Activated naive CD8-positive, alpha-beta T cell treated with anti-CD3 and anti-CD28 coated beads, Interleukin-2, amount 50 U/mL, for 24 hours (primary cell): ENCODE measurements at regions not wholly inside any gene's neighbourhood (a gene's known extent, or its start where the extent isn't known, plus 50 kb on each side); places are given as distances from the start of the nearest gene placed in this dataset.

Experiments used
- ATAC-seq: fragments of 150-1000 bp; cut with Tn5 transposase; one replicate; pipeline ENCODE4 v1.10.0; 2021
- DNase-seq: peaks from one replicate; pipeline ENCODE4 v3.0.0; 2021
- H3K27ac Mint-ChIP-seq: one replicate; pipeline ENCODE4 v1.8.0; 2021; ENCODE audit warnings: mild to moderate bottlenecking, mixed read lengths
- H3K27me3 Mint-ChIP-seq: one replicate; pipeline ENCODE4 v1.8.0; 2021; ENCODE audit warnings: mixed read lengths
- H3K36me3 Mint-ChIP-seq: one replicate; pipeline ENCODE4 v1.8.0; 2021; ENCODE audit warnings: low read depth, mixed read lengths
- H3K4me1 Mint-ChIP-seq: one replicate; pipeline ENCODE4 v1.8.0; 2021; ENCODE audit warnings: mixed read lengths
- H3K4me3 Mint-ChIP-seq: one replicate; pipeline ENCODE4 v1.8.0; 2021; ENCODE audit warnings: mild to moderate bottlenecking, moderate library complexity, mixed read lengths
- H3K9me3 Mint-ChIP-seq: one replicate; pipeline ENCODE4 v1.8.0; 2021; ENCODE audit warnings: mixed read lengths

GRCh38 chr2:120830096-120830830, 94.6 kb downstream of the GLI2 start:
- Mint-ChIP-seq H3K4me3 (no peak overlapping the region), H3K27ac (no peak overlapping the region), H3K27me3 (no peaks in the 10 kb centered on the region), H3K36me3 (no peaks in the 10 kb centered on the region), H3K4me1 (no peaks in the 10 kb centered on the region), H3K9me3 (no peaks in the 10 kb centered on the region)
- DNase-seq, result no peak
- no peak for ATAC-seq

GRCh38 chr2:120831086-120831485, 95.4 kb downstream of the GLI2 start:
- H3K9me3 Mint-ChIP-seq, result no peaks in the 10 kb centered on the region
- no peaks in the 10 kb centered on the region for H3K4me1 Mint-ChIP-seq
- H3K27me3 Mint-ChIP-seq, result no peaks in the 10 kb centered on the region
- no peak overlapping the region for H3K27ac Mint-ChIP-seq
- no peaks in the 10 kb centered on the region for H3K36me3 Mint-ChIP-seq
- no peak for DNase-seq
- ATAC-seq, result no peak
- H3K4me3 Mint-ChIP-seq, result no peak overlapping the region

- Mint-ChIP-seq H3K4me3 (no peak overlapping the region), H3K36me3 (no peaks in the 10 kb centered on the region), H3K4me1 (no peaks in the 10 kb centered on the region), H3K27ac (no peak overlapping the region), H3K27me3 (no peaks in the 10 kb centered on the region), H3K9me3 (no peaks in the 10 kb centered on the region)
- ATAC-seq (no peak), DNase-seq (no peak)
These were observed 96.2 kb downstream of the GLI2 start for GRCh38 chr2:120831891-120832290.

- no peak for ATAC-seq
- Mint-ChIP-seq H3K27me3 (no peaks in the 10 kb centered on the region), H3K36me3 (no peaks in the 10 kb centered on the region), H3K4me1 (no peaks in the 10 kb centered on the region), H3K27ac (no peak overlapping the region), H3K4me3 (no peak overlapping the region), H3K9me3 (no peaks in the 10 kb centered on the region)
- no peak for DNase-seq
These were observed 96.8 kb downstream of the GLI2 start for GRCh38 chr2:120832296-120833070.

GRCh38 chr2:120833127-120833675, 97.5 kb downstream of the GLI2 start:
- DNase-seq, result no peak
- Mint-ChIP-seq H3K27me3 (no peaks in the 10 kb centered on the region), H3K9me3 (no peaks in the 10 kb centered on the region), H3K27ac (no peak overlapping the region), H3K4me1 (no peaks in the 10 kb centered on the region), H3K36me3 (no peaks in the 10 kb centered on the region), H3K4me3 (no peak overlapping the region)
- no peak for ATAC-seq

GRCh38 chr2:120834206-120834605, 98.5 kb downstream of the GLI2 start:
- DNase-seq, result no peak
- Mint-ChIP-seq H3K4me3 (no peak overlapping the region), H3K9me3 (no peaks in the 10 kb centered on the region), H3K27me3 (no peaks in the 10 kb centered on the region), H3K4me1 (no peaks in the 10 kb centered on the region), H3K27ac (no peak overlapping the region), H3K36me3 (no peaks in the 10 kb centered on the region)
- ATAC-seq, result no peak

GRCh38 chr2:120836281-120836680, 100.6 kb downstream of the GLI2 start:
- H3K4me3 Mint-ChIP-seq, result no peak overlapping the region
- no peaks in the 10 kb centered on the region for H3K27me3 Mint-ChIP-seq
- no peak overlapping the region for H3K27ac Mint-ChIP-seq
- H3K36me3 Mint-ChIP-seq, result no peaks in the 10 kb centered on the region
- no peaks in the 10 kb centered on the region for H3K4me1 Mint-ChIP-seq
- DNase-seq (no peak), ATAC-seq (no peak)
- H3K9me3 Mint-ChIP-seq, result no peaks in the 10 kb centered on the region

GRCh38 chr2:120840795-120841487, 105.3 kb downstream of the GLI2 start:
- Mint-ChIP-seq H3K27ac (no peak overlapping the region), H3K4me1 (no peaks in the 10 kb centered on the region), H3K4me3 (no peak overlapping the region), H3K27me3 (no peaks in the 10 kb centered on the region), H3K9me3 (no peaks in the 10 kb centered on the region), H3K36me3 (no peaks in the 10 kb centered on the region)
- DNase-seq (no peak), ATAC-seq (no peak)

GRCh38 chr2:120842456-120843439, 107.1 kb downstream of the GLI2 start:
- no peaks in the 10 kb centered on the region for H3K4me1 Mint-ChIP-seq
- H3K9me3 Mint-ChIP-seq, result no peaks in the 10 kb centered on the region
- no peaks in the 10 kb centered on the region for H3K36me3 Mint-ChIP-seq
- ATAC-seq (no peak), DNase-seq (no peak)
- H3K4me3 Mint-ChIP-seq, result no peak overlapping the region
- no peak overlapping the region for H3K27ac Mint-ChIP-seq
- H3K27me3 Mint-ChIP-seq, result no peaks in the 10 kb centered on the region

- ATAC-seq (no peak), DNase-seq (no peak)
- H3K4me3 Mint-ChIP-seq, result no peak overlapping the region
- no peaks in the 10 kb centered on the region for H3K36me3 Mint-ChIP-seq
- H3K27me3 Mint-ChIP-seq, result no peaks in the 10 kb centered on the region
- no peaks in the 10 kb centered on the region for H3K4me1 Mint-ChIP-seq
- H3K9me3 Mint-ChIP-seq, result no peaks in the 10 kb centered on the region
- H3K27ac Mint-ChIP-seq, result no peak overlapping the region
These were observed 108.5 kb downstream of the GLI2 start for GRCh38 chr2:120844070-120844738.

GRCh38 chr2:120845277-120845676, 109.6 kb downstream of the GLI2 start:
- H3K27ac Mint-ChIP-seq, result no peak overlapping the region
- DNase-seq, result no peak
- no peaks in the 10 kb centered on the region for H3K27me3 Mint-ChIP-seq

GRCh38 chr2:120846406-120847095, 110.9 kb downstream of the GLI2 start:
- H3K9me3 Mint-ChIP-seq, result no peaks in the 10 kb centered on the region

More at GRCh38 chr2:120845277-120845676, 109.6 kb downstream of the GLI2 start:
- ATAC-seq, result no peak
- no peak overlapping the region for H3K4me3 Mint-ChIP-seq
- no peaks in the 10 kb centered on the region for H3K36me3 Mint-ChIP-seq
- H3K4me1 Mint-ChIP-seq, result no peaks in the 10 kb centered on the region
- H3K9me3 Mint-ChIP-seq, result no peaks in the 10 kb centered on the region

GRCh38 chr2:120847700-120848321, 112.1 kb downstream of the GLI2 start:
- Mint-ChIP-seq H3K27me3 (no peaks in the 10 kb centered on the region), H3K9me3 (no peaks in the 10 kb centered on the region), H3K4me3 (no peak overlapping the region), H3K27ac (no peak overlapping the region), H3K4me1 (no peaks in the 10 kb centered on the region), H3K36me3 (no peaks in the 10 kb centered on the region)
- DNase-seq (no peak), ATAC-seq (no peak)

More at GRCh38 chr2:120846406-120847095, 110.9 kb downstream of the GLI2 start:
- H3K27ac Mint-ChIP-seq, result no peak overlapping the region
- no peaks in the 10 kb centered on the region for H3K4me1 Mint-ChIP-seq
- ATAC-seq (peak; percentile 24), DNase-seq (no peak)
- no peaks in the 10 kb centered on the region for H3K27me3 Mint-ChIP-seq
- H3K4me3 Mint-ChIP-seq, result no peak overlapping the region
- H3K36me3 Mint-ChIP-seq, result no peaks in the 10 kb centered on the region
